ENCODE measurements at regions not wholly inside any gene's neighbourhood (a gene's known extent, or its start where the extent isn't known, plus 50 kb on each side); places are given as distances from the start of the nearest gene placed in this dataset.

GRCh38 chr20:16975682-16976081, 227.5 kb downstream of the OTOR start:
- TF ChIP-seq RFX5 (IDR thresholded peaks at IDR 0.05; ENCODE audit: low read depth, low read length) (no peak), ATF7 (IDR thresholded peaks at IDR 0.05; ENCODE audit: low read depth) (no peak), TAF1 (IDR thresholded peaks at IDR 0.05; ENCODE audit: borderline replicate concordance, low read depth, low read length) (no peak), ATF2 (IDR thresholded peaks at IDR 0.05; ENCODE audit: low read length) (no peak), CREB1 (IDR thresholded peaks at IDR 0.05; ENCODE audit: low read depth) (no peak), CTCF (IDR thresholded peaks at IDR 0.05 in 2 of 3, conservative IDR thresholded peaks at IDR 0.05 in 1 of 3; ENCODE audit: control insufficient read depth in 2 of 3, extremely low read depth in 1 of 3, insufficient read depth in 1 of 3, low read depth in 3 of 3, low read length in 3 of 3) (no peak), RAD21 (IDR thresholded peaks at IDR 0.05; ENCODE audit: insufficient read depth, low read depth, low read length) (no peak), BHLHE40 (IDR thresholded peaks at IDR 0.05; ENCODE audit: borderline replicate concordance in 1 of 2, low read depth in 2 of 2, low read length in 1 of 2) (no peak), E2F8 (IDR thresholded peaks at IDR 0.05; ENCODE audit: low read depth, partially characterized antibody) (no peak), E2F4 (IDR thresholded peaks at IDR 0.05; ENCODE audit: low read depth, low read length) (no peak), SP1 (IDR thresholded peaks at IDR 0.05; ENCODE audit: low read depth, low read length) (no peak), CHD1 (IDR thresholded peaks at IDR 0.05; ENCODE audit: low read depth, low read length) (no peak), ETV6 (conservative IDR thresholded peaks at IDR 0.05 in 1 of 2, IDR thresholded peaks at IDR 0.05 in 1 of 2; ENCODE audit: borderline replicate concordance in 1 of 2, low read depth in 1 of 2) (no peak)
